Stimulated activated CD4-positive, alpha-beta T cell treated with anti-CD3 and anti-CD28 coated beads, Interleukin-2, amount 100 ng/mL, for 4 hours (primary cell): ENCODE measurements at regions not wholly inside any gene's neighbourhood (a gene's known extent, or its start where the extent isn't known, plus 50 kb on each side); places are given as distances from the start of the nearest gene placed in this dataset.
A peak's percentile ranks its signal among the peaks of the same experiment; 100 is the strongest.

Source experiments
- DNase-seq: peaks from one replicate; pipeline ENCODE4 v3.0.0-alpha.2; 2020; ENCODE audit warnings: low read depth

DNA sequence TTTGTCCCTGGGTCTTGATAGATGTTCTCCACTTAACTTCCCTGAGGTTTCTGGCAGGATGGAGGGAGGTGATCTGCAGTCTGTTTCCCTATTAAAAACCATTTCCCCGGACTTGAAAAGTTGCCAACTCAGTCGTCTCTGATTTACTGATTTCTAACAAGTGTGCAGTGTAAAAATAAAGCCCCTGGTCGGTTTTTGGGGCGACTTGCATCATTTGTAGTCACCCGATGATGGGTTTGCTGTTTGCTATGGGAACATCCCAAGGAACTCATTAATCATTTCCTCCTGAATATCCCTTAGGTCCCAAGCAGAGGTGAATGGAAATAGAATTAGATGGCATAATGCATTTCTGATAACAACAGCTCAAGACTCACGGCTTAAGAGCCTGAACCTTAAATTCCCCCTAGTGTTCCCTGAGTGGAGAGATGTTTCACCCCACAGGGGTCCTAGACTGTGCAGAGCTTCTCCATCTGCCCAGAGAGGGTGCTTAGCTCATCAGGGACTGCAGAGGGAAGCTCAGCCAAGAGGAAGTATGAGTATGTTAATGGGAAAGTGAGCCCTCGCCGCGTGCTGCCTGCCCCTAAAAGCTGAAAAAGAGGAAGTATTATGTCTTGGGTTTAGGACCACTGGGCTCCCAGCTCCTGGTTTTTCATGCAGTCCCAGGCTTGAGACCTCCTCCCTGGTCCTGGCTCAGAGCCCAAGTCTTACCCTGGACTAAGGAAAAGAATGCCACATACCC is 115.1 kb upstream of the DAP start:
- no peak for DNase-seq

DNA sequence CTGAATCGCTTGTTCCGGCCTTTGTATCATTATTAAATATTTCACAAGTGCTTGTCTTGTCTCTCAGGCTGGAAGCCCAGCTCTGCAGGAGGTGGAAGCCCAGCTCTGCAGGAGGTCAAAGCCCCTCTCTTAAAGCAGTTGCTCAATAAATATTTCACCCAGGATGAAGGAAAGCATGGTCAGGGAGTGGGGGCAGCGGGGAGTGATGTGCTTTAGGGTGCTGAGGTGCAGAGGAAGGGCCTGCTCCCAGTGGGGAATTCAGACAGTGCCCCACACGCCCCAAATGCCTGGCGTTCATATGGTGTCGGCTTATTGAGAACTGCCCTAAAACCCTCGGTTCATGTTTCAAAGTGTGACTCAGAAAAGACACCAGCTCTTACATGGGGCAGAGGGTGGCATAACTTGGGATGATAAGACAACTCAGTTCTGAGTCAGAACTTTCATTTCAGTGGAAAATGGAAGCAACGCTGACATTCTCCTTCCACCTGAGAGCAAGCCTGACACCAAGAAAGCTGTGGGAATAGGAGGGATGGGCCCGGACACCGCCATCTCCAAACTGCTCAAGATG is 114.3 kb upstream of the DAP start:
- DNase-seq = no peak

DNA sequence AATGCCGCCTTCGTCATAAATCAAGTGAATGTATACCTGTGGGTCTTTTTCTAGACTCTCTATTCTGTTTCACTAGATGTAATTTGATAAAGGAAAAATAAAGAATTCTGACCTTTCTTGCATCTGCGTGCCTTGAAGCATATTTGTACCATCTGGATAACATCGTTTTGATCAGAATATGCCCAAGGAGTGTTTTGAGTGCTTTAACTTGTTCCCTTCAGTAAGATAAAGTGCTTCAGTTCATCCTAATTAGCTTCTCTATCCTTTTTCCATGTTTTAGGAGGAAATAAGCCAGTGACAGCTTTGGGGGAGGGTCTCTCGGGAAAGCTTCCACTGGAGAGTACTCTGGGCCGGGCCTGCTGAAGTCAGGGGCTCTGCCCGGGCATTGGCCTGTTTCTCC is 113.5 kb upstream of the DAP start:
- no peak for DNase-seq

DNA sequence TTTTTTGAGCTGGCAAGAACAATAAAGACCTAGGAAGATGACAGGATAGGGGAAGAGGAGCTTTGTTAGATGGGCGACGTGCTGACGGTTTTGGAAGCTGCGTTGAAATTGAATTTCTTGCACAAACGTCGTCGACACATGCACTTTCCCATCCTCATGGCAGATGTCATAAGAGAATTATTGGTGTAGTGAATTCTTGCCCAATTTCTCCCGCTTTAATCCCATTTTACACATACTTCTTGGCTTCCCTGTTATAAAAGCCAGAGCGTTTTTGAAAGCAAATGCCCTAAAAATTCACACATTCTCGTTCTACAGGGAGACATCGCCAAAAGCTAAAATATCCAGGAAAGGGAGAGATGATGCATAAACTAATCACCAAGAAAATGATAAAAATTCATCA is 109.8 kb upstream of the DAP start:
- no peak for DNase-seq

DNA sequence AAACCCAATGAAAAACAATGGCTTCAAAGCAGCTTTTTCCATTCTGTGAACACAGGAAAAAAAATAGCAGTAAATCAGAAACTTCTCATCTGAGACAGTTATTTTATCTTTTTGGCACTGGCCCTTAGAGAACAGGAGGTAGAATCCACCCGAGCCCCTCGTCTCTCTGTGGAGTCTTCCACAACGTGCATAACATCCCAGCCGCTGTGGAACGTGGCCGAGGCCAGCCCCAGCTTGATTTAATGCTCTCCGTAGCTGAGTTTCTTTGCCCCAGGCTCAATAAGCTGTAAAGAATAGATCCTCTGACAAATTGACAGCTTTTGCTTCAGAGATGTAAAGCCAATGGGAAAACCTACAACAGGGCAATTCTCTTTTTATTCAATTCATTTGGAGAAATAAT is 107.9 kb upstream of the DAP start:
- no peak for DNase-seq

DNA sequence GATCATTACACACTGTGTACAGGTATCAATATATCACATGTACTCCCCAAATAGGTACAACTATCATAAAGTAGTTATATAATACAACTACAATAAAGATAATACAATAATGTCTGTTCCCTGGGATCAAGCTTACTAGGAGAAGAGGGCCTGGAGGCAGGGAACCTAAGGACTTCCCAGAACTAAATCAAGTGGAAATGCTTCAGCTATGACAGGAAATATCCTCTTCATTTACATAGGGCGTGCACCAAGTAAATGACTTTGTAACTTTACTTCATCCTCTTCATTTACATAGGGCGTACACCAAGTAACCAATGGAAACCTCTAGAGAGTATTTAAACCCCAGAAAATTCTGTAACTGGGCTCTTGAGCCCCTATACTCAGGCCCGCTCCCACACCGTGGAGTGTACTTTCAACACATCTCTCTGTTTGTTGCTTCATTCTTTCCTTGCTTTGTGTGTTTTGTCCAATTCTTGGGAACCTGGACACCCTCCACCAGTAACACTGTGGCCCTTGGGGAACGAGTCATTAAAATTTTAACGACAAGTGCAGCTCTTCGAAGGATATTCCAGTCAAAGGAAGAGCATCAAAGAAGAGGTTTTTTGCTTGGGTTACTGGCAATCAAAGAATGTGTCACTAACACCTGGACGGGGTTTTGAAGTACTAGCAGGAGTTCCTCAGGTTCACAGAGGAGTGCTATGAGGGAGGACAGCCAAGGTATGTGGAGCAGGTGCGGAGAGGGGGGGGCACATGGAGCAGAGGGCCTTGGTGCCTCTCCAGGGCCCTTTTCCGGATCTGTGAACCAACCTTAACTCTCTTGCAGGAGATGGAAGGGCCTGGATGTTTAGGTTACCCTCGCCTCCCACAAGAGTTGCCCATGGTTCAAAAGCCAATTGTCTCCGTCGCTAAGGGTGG is 106.6 kb upstream of the DAP start:
- no peak for DNase-seq

DNA sequence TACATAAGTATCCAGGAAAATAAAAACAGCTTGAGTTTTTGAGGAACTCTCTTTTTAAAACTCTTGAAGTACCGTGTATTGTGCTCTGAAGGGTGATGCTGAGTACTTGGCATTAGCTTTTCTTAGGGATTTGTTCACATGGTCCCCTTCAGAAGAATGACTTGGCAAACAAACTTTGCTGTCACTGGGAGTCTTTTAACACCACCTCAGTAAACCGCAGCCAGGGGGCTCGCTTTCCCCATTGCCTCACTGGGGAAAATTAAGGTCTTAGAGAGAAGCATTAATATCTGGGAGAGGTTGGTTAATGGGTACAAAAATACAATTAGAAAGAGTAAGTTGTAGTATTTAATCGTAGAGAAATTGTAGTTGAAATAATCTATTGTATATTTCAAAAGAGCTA is 105.9 kb upstream of the DAP start:
- DNase-seq = no peak

DNA sequence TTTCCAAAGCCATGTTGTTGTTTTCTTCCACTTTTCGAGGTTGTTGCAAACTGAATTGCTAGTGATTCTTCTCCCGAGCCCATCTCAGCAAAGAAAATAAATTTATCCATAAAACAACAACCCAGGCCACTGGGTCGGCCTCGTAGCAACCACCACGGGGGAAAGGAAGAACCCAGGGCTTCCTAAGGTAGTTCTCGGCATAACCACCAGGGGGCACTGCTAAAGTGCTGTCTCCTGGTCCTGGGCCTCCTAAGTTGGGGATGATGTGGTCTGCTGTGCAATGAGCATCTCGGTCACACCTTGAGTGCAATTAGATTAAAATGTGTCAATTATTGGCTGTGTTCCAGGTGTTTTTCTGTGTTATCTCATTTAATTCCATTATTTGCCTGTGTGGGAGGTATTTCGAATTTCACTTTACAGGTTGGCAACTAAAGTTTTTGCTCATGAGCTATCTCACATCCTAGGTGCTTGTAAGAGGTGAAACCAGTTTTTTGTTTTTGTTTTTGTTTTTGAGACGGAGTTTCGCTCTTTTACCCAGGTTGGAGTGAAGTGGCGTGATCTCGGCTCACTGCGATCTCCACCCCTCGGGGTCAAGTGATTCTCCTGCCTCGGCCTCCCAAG is 102.8 kb upstream of the DAP start:
- peak; percentile 25 for DNase-seq

DNA sequence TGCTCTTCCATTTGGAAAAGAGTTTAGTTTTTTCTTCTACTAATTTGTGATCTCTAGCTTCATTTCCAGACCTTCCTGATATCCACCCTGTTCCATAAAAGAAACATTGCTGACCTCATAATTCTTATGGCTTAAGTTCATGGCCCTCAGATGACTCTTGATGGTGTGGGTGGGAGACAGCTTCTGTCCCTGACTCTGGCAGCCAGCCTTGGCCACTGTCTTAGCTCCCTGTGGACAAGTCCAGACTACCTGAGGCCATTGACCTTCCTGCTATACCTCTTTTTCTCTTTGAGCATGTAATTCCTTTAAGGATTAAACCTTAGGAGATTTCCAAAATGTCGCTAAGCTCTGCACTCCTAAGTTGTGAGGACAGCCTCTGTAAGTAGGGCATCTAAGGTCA is 101.1 kb upstream of the DAP start:
- no peak for DNase-seq

DNA sequence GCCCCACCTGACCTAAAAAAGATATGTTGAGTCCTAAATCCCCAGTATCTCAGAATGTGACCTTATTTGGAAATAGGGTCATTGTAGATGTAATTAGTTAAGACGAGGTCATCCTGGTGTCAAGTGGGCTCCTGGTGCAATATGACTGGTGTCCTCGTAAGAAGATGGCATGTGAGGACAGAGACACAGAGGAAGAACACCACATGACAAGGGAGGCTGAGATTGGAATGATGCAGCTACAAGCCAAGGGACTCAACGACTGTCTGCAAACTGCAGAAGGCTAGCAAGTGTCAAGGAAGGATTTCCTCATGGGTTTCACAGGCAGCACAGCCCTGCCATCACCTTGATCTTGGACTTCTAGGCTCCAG is 100.4 kb upstream of the DAP start:
- no peak for DNase-seq

DNA sequence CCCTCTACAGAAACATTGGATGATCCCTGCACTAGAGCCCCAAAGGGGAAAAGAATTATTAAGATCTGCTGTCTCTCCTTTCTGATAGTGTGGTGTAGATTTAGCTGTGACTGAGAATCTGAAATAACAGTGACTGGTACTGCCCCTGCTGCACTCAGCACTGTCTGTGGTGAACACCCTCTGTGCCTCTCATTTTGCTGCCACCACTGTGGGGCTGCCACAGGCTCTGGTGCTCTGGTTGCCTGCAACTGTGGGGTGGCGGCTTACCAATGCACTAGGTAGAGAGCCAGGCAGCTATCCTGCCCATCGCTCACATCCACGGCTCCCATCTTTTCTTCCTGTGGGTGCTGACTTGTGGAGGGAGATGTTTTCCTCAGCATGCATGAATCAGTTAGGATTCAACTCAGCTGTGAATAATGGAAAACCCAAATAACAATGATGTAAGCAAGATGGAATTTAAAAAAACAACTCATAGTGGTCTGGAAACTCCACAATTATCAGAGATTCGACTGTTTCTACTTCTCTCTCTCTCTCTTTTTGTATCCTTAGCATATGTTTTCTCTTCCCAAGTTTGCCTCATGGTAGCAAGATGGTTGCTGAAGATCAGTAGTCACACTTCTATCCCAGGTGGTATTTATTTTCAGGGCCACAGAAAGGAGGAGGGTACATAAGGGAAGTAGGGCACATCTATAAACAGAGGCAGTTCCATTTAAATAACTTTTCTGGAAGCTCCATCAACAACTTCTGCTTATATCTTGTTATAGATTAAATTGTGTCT is 99.8 kb upstream of the DAP start:
- no peak for DNase-seq

DNA sequence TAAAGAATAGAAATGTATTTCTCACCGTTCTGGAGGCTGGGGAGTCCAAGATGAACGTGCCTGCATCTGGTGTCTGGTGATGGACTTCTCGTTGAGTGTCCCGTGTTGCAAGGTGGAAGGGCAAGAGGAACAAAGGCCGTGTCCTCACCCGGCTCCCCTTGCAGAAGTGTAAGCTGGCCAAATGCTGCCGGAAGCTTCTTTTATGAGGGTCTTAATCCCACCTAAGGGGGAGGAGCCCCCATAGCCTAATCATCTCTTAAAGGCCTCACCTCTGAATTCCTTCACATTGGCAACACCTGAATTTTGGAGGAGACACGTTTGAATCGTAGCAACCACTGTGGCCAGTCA is 99.1 kb upstream of the DAP start:
- DNase-seq = no peak

DNA sequence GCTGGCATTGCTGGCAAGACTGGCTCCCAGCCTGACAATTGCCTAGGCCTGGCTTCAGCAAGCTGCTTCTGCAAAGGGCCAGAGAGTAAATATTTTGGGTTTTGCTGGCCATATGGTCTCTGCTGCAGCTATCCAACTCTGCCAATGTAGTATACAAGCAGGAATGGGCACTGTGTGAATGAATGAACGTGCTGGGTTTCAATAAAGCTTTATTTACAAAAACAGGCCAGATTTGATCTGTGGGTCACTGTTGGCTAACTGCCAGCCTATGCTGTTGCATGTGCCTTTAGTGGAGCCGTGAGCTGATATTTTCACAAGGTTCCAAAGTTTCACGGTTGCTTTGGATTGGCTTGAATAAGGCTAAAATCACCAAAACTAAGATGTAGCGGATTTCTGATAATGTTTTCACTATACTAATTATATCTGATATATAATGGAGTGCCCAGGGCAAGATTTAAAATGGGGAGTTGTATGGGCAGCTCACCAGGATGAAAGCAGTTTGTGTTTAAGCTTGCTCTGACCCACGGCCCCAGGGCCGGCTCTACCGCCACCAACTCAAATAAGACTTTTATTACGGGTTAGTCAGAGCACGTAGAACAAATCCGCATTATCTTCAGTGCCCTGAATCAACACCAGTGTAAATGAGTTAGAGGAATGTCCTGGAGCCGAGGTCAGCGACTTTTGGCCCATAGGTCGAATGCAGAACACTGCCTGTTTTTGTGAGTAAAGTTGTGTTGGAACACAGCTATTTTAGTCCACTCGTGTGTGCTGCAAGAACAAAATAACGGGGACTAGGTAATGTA is 98.6 kb upstream of the DAP start:
- DNase-seq = no peak

DNA sequence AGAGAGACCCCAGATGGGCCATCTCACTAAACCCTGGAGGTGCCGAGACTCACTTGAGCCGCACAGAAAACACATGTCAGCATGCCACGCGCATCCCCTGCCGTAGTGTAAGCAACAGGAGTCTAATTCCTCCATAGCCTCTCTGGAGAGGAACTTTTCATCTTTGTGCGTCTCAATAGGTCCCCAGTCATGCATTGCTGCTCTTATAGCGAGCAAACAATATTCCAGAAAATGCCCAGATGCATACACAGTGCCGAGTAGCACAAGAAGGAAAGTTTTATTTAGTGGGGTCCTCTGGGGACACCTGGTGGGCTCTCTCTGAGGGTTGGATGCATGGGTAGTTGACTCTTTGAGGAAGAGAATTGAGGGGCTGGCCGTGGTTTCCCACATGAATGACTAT is 97.9 kb upstream of the DAP start:
- no peak for DNase-seq

DNA sequence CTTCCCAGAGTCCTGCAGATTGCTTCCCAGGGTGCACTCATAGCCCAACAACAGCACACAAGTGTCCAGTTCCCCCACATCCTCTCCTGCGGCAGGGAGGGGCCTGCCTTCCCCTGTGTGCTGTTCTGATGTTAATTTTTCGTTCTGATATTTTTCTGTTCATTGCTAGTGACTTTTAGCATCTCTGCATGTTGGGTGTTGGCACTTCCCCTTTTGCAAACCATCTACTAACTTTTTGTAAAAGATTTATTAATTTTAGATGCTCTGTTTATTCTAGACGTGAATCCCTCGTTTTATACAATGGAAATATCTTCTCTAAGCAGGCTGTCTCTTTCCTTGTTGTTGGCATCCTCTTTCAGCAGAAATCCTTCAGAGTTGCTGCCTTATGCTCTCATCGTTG is 97.3 kb upstream of the DAP start:
- DNase-seq = no peak

DNA sequence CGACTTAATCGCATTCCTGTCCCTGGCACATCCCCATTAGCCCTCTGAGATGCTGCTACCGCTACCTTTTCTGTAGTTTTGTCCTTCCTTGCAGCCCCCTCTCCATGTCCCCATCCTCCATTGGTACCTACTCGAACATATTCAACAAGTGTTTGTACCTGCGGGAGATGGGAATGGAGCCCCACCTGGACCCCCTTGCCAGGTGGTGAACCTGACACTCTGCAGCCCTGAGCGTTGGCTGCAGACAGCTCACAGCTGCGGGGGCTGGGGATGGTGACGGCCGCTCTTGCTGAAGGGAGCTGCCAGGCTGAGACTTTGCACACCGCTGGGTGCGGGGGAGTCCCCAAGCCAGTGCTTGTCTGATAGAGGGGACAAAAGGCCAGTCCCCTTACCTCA is 96.3 kb upstream of the DAP start:
- DNase-seq = no peak

DNA sequence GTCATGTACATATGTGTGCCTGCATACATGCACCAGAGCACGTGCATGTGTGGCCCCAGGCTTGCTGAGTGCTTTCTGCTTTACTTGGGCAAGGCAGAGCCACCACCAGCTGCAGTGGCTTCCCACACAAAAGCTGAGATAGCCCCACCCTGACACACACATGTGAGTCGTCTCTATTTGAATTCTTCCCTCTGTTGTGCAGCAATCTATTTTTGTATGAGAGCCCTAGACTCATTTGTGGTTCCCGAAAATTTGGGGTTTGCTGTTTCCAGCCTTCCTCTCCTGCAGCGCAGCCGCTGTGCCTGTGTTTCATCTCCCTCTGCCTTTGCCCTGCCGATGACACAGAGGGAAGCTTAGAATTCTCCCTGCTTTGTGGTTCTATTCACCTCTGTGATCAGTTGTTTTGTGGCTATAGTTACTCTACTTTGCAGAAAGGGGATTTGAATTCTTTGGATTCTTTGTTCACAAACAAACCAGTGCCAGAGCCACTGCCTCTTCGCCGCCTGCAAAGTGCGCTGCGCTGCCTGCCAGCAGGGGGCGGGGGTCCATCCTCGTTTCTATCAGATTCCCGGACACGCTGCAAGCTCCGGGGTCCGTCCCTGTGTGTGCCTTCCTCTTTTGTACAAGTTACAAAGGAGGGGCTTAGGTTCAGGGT is 95.8 kb upstream of the DAP start:
- peak; percentile 1 for DNase-seq

DNA sequence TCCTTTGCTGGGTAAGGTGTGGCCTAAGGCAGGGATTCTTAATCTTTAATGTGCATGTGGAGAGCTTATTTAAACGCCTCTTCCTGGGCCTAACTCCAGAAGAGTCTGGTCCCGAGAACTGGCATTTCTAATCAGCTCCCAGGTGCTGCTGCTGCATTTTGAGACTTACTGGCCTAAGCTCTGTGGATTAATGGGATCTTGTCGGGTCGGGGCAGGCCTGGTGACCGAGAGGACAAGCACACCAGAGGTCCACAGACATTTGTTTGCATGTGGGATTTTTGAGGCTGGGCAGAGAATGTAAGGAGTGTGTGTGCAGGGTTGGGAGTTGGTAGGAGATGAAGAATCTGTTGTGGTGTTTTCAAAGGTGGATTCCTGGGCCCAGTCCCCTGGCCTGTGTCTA is 95.0 kb upstream of the DAP start:
- no peak for DNase-seq

DNA sequence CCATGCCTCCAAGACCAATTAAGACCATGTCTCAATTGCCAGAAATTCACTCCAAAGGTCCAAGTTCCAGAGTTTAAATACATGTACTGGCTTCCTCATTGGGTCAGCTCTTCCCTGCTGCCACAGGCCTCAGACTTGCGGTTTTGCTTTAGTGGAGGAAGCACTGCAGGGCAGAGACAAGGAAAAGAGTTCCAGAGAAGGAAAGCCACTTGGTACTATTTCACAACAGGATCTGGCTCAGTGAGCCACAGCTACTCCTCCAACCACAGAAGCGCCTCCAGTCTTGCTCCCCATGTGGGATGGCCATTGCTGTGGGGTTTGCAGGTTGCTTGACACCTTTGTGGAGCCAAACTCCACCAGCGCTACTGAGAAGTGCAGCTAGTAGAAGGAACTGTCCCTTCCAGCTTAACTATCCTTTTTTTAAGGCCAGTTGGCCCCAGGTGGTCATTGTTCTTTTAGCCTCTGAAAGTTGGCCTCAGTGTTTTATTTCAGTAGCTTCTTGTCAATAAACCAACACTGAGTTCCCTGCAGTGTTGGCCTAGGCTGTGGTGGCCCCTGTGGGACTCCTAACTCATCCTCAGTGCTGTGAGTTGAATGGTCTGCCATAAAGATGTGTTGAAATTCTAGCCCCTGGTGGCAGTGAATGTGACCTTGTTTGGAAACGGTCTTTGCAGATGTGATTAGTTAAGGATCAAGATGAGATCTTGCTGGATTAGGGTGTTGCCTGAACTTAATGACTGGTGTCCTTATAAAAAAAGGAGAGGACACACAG is 93.7 kb upstream of the DAP start:
- no peak for DNase-seq

DNA sequence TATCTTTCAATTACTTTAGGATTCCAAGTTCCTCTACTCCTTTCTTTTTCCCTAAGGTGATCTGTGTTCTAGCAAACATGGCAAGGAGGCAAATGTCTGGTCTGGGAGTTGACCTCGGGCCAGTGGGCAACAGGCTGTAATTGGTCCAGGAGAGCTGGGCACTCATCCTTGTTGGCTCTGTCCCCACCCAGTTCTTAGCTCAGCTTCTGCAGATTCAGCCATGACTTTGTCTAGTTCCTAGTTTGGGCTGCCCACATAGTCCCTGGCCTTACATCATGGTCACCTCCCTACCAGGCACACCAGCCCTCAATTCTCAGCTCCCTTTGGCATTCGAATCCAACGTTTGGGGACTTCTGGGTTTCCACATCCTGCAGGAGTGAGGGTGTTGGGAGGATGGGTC is 92.1 kb upstream of the DAP start:
- DNase-seq = no peak
